GM23338 (cell line): ENCODE measurements at regions not wholly inside any gene's neighbourhood (a gene's known extent, or its start where the extent isn't known, plus 50 kb on each side); places are given as distances from the start of the nearest gene placed in this dataset.

Experiments
- CREB1 ChIP-seq: fragments of 250-450 bp; sonication (Bioruptor Pico); IDR thresholded peaks from 2 replicates; pipeline ENCODE4 v1.5.0; 2020; ENCODE audit warnings: low read depth, mild to moderate bottlenecking, moderate library complexity
- CTCF ChIP-seq, 2 experiments: fragments of 200-600 bp in 1 of 2; sonication (generic) in 1 of 2; conservative IDR thresholded peaks; 2 replicates each; pipeline versions ENCODE4 v1.5.1 to v1.6.1; 2016 to 2017; ENCODE audit warnings: antibody characterized with exemption in 2 of 2, low read depth in 2 of 2, mild to moderate bottlenecking in 2 of 2, moderate library complexity in 1 of 2
- EZH2 ChIP-seq: fragments of 200-600 bp; sonication (generic); IDR thresholded peaks from one replicate; pipeline ENCODE4 v1.8.0; 2017; ENCODE audit warnings: antibody characterized with exemption, mild to moderate bottlenecking, low read depth; ENCODE audit not compliant: unreplicated experiment
- EZH2phosphoT487 ChIP-seq: fragments of 200-600 bp; sonication (generic); IDR thresholded peaks from one replicate; pipeline ENCODE4 v1.8.1; 2018; ENCODE audit warnings: antibody characterized with exemption; ENCODE audit not compliant: unreplicated experiment
- JUNB ChIP-seq: IDR thresholded peaks from one replicate; pipeline ENCODE4 v1.6.1; 2016; ENCODE audit warnings: antibody characterized with exemption; ENCODE audit not compliant: unreplicated experiment
- NANOG ChIP-seq: IDR thresholded peaks from 2 replicates; pipeline ENCODE4 v1.6.1; 2016; ENCODE audit warnings: antibody characterized with exemption, borderline replicate concordance
- POLR2AphosphoS5 ChIP-seq: IDR thresholded peaks from 2 replicates; pipeline ENCODE4 v1.6.1; 2016; ENCODE audit warnings: antibody characterized with exemption, low read depth
- REST ChIP-seq: IDR thresholded peaks from one replicate; pipeline ENCODE4 v1.6.1; 2018; ENCODE audit warnings: antibody characterized with exemption; ENCODE audit not compliant: unreplicated experiment
- ZNF114 ChIP-seq: fragments of 250-450 bp; sonication (Bioruptor Pico); IDR thresholded peaks from 2 replicates; pipeline ENCODE4 v1.5.0; 2020; ENCODE audit warnings: mild to moderate bottlenecking, moderate library complexity

- TF ChIP-seq CTCF (conservative IDR thresholded peaks at IDR 0.05; ENCODE audit: low read depth in 2 of 2) (no peak), JUNB (no peak), REST (no peak), POLR2AphosphoS5 (no peak), EZH2 (no peak), ZNF114 (CRISPR knock-in tag) (no peak), EZH2phosphoT487 (no peak), CREB1 (CRISPR knock-in tag) (no peak), NANOG (no peak)
Observed at GRCh38 chr12:71230542-71230941, 72.7 kb upstream of the TSPAN8 start.
